ENCODE measurements at regions not wholly inside any gene's neighbourhood (a gene's known extent, or its start where the extent isn't known, plus 50 kb on each side); places are given as distances from the start of the nearest gene placed in this dataset.

GRCh38 chr5:158482125-158482524, 617.6 kb downstream of the EBF1 start:
- no peak for DNase-seq (ENCODE audit: low spot score)

GRCh38 chr5:158478139-158478538, 619.2 kb upstream of the CLINT1 start:
- no peak for DNase-seq (ENCODE audit: low spot score)

- no peak for DNase-seq (ENCODE audit: low spot score)
Observed at GRCh38 chr5:158477214-158477613, 618.3 kb upstream of the CLINT1 start.

- DNase-seq (ENCODE audit: low spot score): no peak
Observed at GRCh38 chr5:158473016-158473635, 614.2 kb upstream of the CLINT1 start.

GRCh38 chr5:158471535-158471924, 612.6 kb upstream of the CLINT1 start:
- peak; percentile 12 for DNase-seq (ENCODE audit: low spot score)

- DNase-seq (ENCODE audit: low spot score): no peak
Observed at GRCh38 chr5:158470764-158471534, 612.0 kb upstream of the CLINT1 start.

GRCh38 chr5:158468444-158468843, 609.5 kb upstream of the CLINT1 start:
- DNase-seq (ENCODE audit: low spot score): no peak

GRCh38 chr5:158466191-158466590, 607.2 kb upstream of the CLINT1 start:
- DNase-seq (ENCODE audit: low spot score): no peak

GRCh38 chr5:158465086-158465972, 606.4 kb upstream of the CLINT1 start:
- DNase-seq (ENCODE audit: low spot score): no peak

- no peak for DNase-seq (ENCODE audit: low spot score)
Observed at GRCh38 chr5:158464383-158464782, 605.4 kb upstream of the CLINT1 start.

- no peak for DNase-seq (ENCODE audit: low spot score)
Observed at GRCh38 chr5:158463938-158464337, 605.0 kb upstream of the CLINT1 start.

GRCh38 chr5:158463188-158463587, 604.2 kb upstream of the CLINT1 start:
- no peak for DNase-seq (ENCODE audit: low spot score)

- DNase-seq (ENCODE audit: low spot score): no peak
Observed at GRCh38 chr5:158462349-158463114, 603.6 kb upstream of the CLINT1 start.

- no peak for DNase-seq (ENCODE audit: low spot score)
Observed at GRCh38 chr5:158461240-158461854, 602.4 kb upstream of the CLINT1 start.

- no peak for DNase-seq (ENCODE audit: low spot score)
Observed at GRCh38 chr5:158458086-158458485, 599.1 kb upstream of the CLINT1 start.

- peak; percentile 42 for DNase-seq (ENCODE audit: low spot score)
Observed at GRCh38 chr5:158456756-158457155, 597.8 kb upstream of the CLINT1 start.

- no peak for DNase-seq (ENCODE audit: low spot score)
Observed at GRCh38 chr5:158456241-158456640, 597.3 kb upstream of the CLINT1 start.

GRCh38 chr5:158451993-158452672, 593.2 kb upstream of the CLINT1 start:
- DNase-seq (ENCODE audit: low spot score): no peak

- no peak for DNase-seq (ENCODE audit: low spot score)
Observed at GRCh38 chr5:158451203-158451992, 592.5 kb upstream of the CLINT1 start.

- no peak for DNase-seq (ENCODE audit: low spot score)
Observed at GRCh38 chr5:158450751-158451171, 591.8 kb upstream of the CLINT1 start.
